IMR-90 (cell line): ENCODE measurements at regions not wholly inside any gene's neighbourhood (a gene's known extent, or its start where the extent isn't known, plus 50 kb on each side); places are given as distances from the start of the nearest gene placed in this dataset.
A peak's percentile ranks its signal among the peaks of the same experiment; 100 is the strongest.

Experiments used
- ATAC-seq: fragments of 200-7000 bp; cut with Tn5 transposase; 2 replicates; pipeline ENCODE4 v1.9.1; 2020; ENCODE audit warnings: low read depth, mild to moderate bottlenecking, moderate library complexity
- BruUV-seq: library from RNA; stranded (reverse); fragments of 400-500 nt; replicated peaks from 2 replicates; lab custom pipeline; 2021; lab: Mats Ljungman, UMichigan
- CTCF ChIA-PET: fragments of 300-600 bp; formaldehyde crosslinking; extraction: SDS; loops from one replicate; lab custom pipeline; 2021; ENCODE audit warnings: antibody characterized with exemption; lab: Yijun Ruan, JAX
- POLR2A ChIA-PET: fragments of 300-600 bp; sonication (Branson Sonifier 250); formaldehyde crosslinking; loops from one replicate; lab custom pipeline; 2022; ENCODE audit warnings: antibody characterized with exemption; ENCODE audit not compliant: unreplicated experiment; lab: Charles Lee
- DNase-seq: peaks from one replicate; pipeline ENCODE4 v3.0.0; 2013
- H2AFZ ChIP-seq: replicated peaks from 2 replicates; pipeline ENCODE3; 2013; ENCODE audit warnings: low read length, mild to moderate bottlenecking; ENCODE audit not compliant: poor library complexity
- H2AK5ac ChIP-seq: 2 replicates; pipeline ENCODE4 v1.6.1; 2013; ENCODE audit warnings: low read depth, low read length, inconsistent platforms
- H2AK9ac ChIP-seq: replicated peaks from 2 replicates; pipeline ENCODE3; 2013; ENCODE audit warnings: mild to moderate bottlenecking, low read depth, low read length, moderate library complexity; ENCODE audit not compliant: poor library complexity
- H2BK120ac ChIP-seq: 2 replicates; pipeline ENCODE4 v1.6.1; 2013; ENCODE audit warnings: low read depth, low read length, inconsistent platforms
- H2BK15ac ChIP-seq: 3 replicates; pipeline ENCODE4 v1.6.1; 2013; ENCODE audit warnings: low read depth, low read length, inconsistent platforms
- H2BK20ac ChIP-seq: 2 replicates; pipeline ENCODE4 v1.6.1; 2013; ENCODE audit warnings: low read depth, mild to moderate bottlenecking, inconsistent platforms, low read length, moderate library complexity
- H2BK5ac ChIP-seq: 2 replicates; pipeline ENCODE4 v1.6.1; 2013; ENCODE audit warnings: mild to moderate bottlenecking, low read depth, low read length, inconsistent platforms; ENCODE audit not compliant: poor library complexity, severe bottlenecking
- H3K14ac ChIP-seq: replicated peaks from 2 replicates; pipeline ENCODE4 v1.6.1; 2013; ENCODE audit warnings: low read depth, low read length, inconsistent platforms
- H3K18ac ChIP-seq: 2 replicates; pipeline ENCODE4 v1.6.1; 2013; ENCODE audit warnings: low read depth, low read length, control low read depth
- H3K23ac ChIP-seq: 2 replicates; pipeline ENCODE4 v1.6.1; 2013; ENCODE audit warnings: low read depth, low read length, inconsistent platforms
- H3K27ac ChIP-seq: 2 replicates; pipeline ENCODE4 v1.5.1; 2013; ENCODE audit warnings: mild to moderate bottlenecking, control low read depth, low read length; ENCODE audit not compliant: insufficient read depth
- H3K27me3 ChIP-seq: 2 replicates; pipeline ENCODE4 v1.6.1; 2013; ENCODE audit warnings: low read length; ENCODE audit not compliant: control insufficient read depth, insufficient read depth
- H3K36me3 ChIP-seq: 2 replicates; pipeline ENCODE4 v1.6.1; 2013; ENCODE audit warnings: low read length, mixed read lengths; ENCODE audit not compliant: control insufficient read depth, insufficient read depth
- H3K4ac ChIP-seq: 2 replicates; pipeline ENCODE4 v1.6.1; 2013; ENCODE audit warnings: low read depth, low read length, inconsistent platforms
- H3K4me1 ChIP-seq: 2 replicates; pipeline ENCODE4 v1.6.1; 2013; ENCODE audit warnings: low read length, mixed read lengths; ENCODE audit not compliant: control insufficient read depth, insufficient read depth
- H3K4me2 ChIP-seq: 2 replicates; pipeline ENCODE4 v1.6.1; 2013; ENCODE audit warnings: low read depth, mild to moderate bottlenecking, control low read depth, low read length, moderate library complexity
- H3K4me3 ChIP-seq: 2 replicates; pipeline ENCODE4 v1.5.1; 2013; ENCODE audit warnings: low read depth, mild to moderate bottlenecking, control low read depth, low read length, moderate library complexity; ENCODE audit not compliant: insufficient read depth
- H3K56ac ChIP-seq: 2 replicates; pipeline ENCODE4 v1.6.1; 2013; ENCODE audit warnings: low read length, inconsistent platforms; ENCODE audit not compliant: insufficient read depth; ENCODE audit errors: extremely low read depth
- H3K79me1 ChIP-seq, 2 experiments: 2 replicates each; pipeline ENCODE4 v1.6.1; 2013; ENCODE audit warnings: low read length in 2 of 2, inconsistent platforms in 1 of 2, low read depth in 1 of 2
- H3K9ac ChIP-seq: 2 replicates; pipeline ENCODE4 v1.6.1; 2013; ENCODE audit warnings: low read depth, low read length, control low read depth
- H3K9me1 ChIP-seq: 2 replicates; pipeline ENCODE4 v1.6.1; 2013; ENCODE audit warnings: low read length, inconsistent platforms; ENCODE audit not compliant: insufficient read depth
- H3K9me3 ChIP-seq: 2 replicates; pipeline ENCODE4 v1.6.1; 2013; ENCODE audit warnings: low read length; ENCODE audit not compliant: control insufficient read depth, insufficient read depth
- H4K20me1 ChIP-seq: 2 replicates; pipeline ENCODE4 v1.6.1; 2013; ENCODE audit warnings: low read length, inconsistent platforms; ENCODE audit not compliant: insufficient read depth
- H4K5ac ChIP-seq: 2 replicates; pipeline ENCODE4 v1.6.1; 2013; ENCODE audit warnings: mild to moderate bottlenecking, low read depth, low read length, control low read depth
- H4K8ac ChIP-seq, 2 experiments: 2 replicates each; pipeline ENCODE4 v1.6.1; 2013; ENCODE audit warnings: low read depth in 2 of 2, low read length in 2 of 2, control low read depth in 1 of 2, inconsistent platforms in 1 of 2
- H4K91ac ChIP-seq: 2 replicates; pipeline ENCODE4 v1.6.1; 2013; ENCODE audit warnings: low read depth, low read length, inconsistent platforms; ENCODE audit not compliant: insufficient read depth
- MAFK ChIP-seq: IDR thresholded peaks from 2 replicates; pipeline ENCODE4 v1.6.1; 2012; ENCODE audit warnings: low read depth, low read length, improper control_type of control experiment
- RFX5 ChIP-seq: IDR thresholded peaks from 2 replicates; pipeline ENCODE4 v1.8.0; 2012; ENCODE audit warnings: low read depth, mild to moderate bottlenecking, low read length, moderate library complexity
- dilution Hi-C: fragments of 300-500 bp; cut with HindIII; formaldehyde crosslinking; loops from one replicate; pipeline ENCODE4 v1.14.3; 2018; ENCODE audit warnings: low sequenced_read_pairs; ENCODE audit not compliant: unreplicated experiment
- in situ Hi-C: fragments of 300-500 bp; cut with MboI; formaldehyde crosslinking; loops from 3 replicates; pipeline ENCODE4 v1.14.3; 2019; ENCODE audit warnings: low sequenced_read_pairs, inconsistent platforms, mixed read lengths
- intact Hi-C: fragments of 100-400 bp; cut with micrococcal nuclease; formaldehyde crosslinking; loops from 2 replicates; pipeline ENCODE4 v1.10.0; 2022

- in situ Hi-C loops: no loop called here
- CTCF ChIA-PET: interaction anchor here (0.6 to 1.0 kb wide), 2 partner anchors 9 to 1479 kb away, joined by 3 to 4 read pairs; no protein-coding TSS in a partner anchor
These were observed 366.7 kb upstream of the MAP3K7 start for GRCh38 chr6:90953405-90954161.

More at GRCh38 chr6:90953405-90954161, 366.7 kb upstream of the MAP3K7 start:
- H4K91ac ChIP-seq: no peak overlapping the region
- no peak for ATAC-seq
- no peak overlapping the region for H4K5ac ChIP-seq
- no peak for TF ChIP-seq RFX5
- peak; percentile 73 for TF ChIP-seq MAFK
- intact Hi-C loops: loop anchor here (2.0 kb wide), 1 partner anchor 27 kb away; no protein-coding TSS in a partner anchor
- BruUV-seq: no TSS peak
- H4K8ac ChIP-seq: no peak overlapping the region
- H3K9ac ChIP-seq: no peak overlapping the region
- no peak for DNase-seq
- no peak overlapping the region for H3K4ac ChIP-seq
- H2AFZ ChIP-seq: no peak overlapping the region
- no peak overlapping the region for H2BK15ac ChIP-seq
- POLR2A ChIA-PET: no interaction called here
- H3K27me3 ChIP-seq: no peaks in the 10 kb centered on the region
- no peak overlapping the region for H3K4me2 ChIP-seq
- H3K56ac ChIP-seq: no peak overlapping the region
- no peaks in the 10 kb centered on the region for H3K36me3 ChIP-seq
- H3K4me3 ChIP-seq: no peak overlapping the region
- dilution Hi-C loops: no loop called here
- no peaks in the 10 kb centered on the region for H3K79me1 ChIP-seq
- no peak overlapping the region for H2AK9ac ChIP-seq
- no peak overlapping the region for H2BK120ac ChIP-seq
- H4K20me1 ChIP-seq: no peaks in the 10 kb centered on the region
- no peak overlapping the region for H2BK20ac ChIP-seq
- no peak overlapping the region for H3K18ac ChIP-seq
- H3K23ac ChIP-seq: no peak overlapping the region
- no peaks in the 10 kb centered on the region for H3K9me3 ChIP-seq
- H3K4me1 ChIP-seq: no peaks in the 10 kb centered on the region
- H3K27ac ChIP-seq: no peak overlapping the region
- H2AK5ac ChIP-seq: no peak overlapping the region
- no peak overlapping the region for H2BK5ac ChIP-seq
- H3K14ac ChIP-seq: no peak overlapping the region
- no peaks in the 10 kb centered on the region for H3K9me1 ChIP-seq
